IPS DF 6.9 (cell line): ENCODE measurements at regions not wholly inside any gene's neighbourhood (a gene's known extent, or its start where the extent isn't known, plus 50 kb on each side); places are given as distances from the start of the nearest gene placed in this dataset.
A peak's percentile ranks its signal among the peaks of the same experiment; 100 is the strongest.

Experiments
- DNase-seq: peaks from one replicate; pipeline ENCODE4 v3.0.0-alpha.2; 2013; ENCODE audit warnings: low read depth, low spot score
- H3K27ac ChIP-seq: one replicate; pipeline ENCODE4 v1.5.1; 2013; ENCODE audit warnings: low read length, control low read depth
- H3K27me3 ChIP-seq: 2 replicates; pipeline ENCODE4 v1.6.1; 2013; ENCODE audit warnings: mild to moderate bottlenecking, low read length; ENCODE audit not compliant: control insufficient read depth, insufficient read depth
- H3K36me3 ChIP-seq: 2 replicates; pipeline ENCODE4 v1.6.1; 2013; ENCODE audit warnings: low read length; ENCODE audit not compliant: control insufficient read depth, insufficient read depth
- H3K4me1 ChIP-seq: 2 replicates; pipeline ENCODE4 v1.6.1; 2013; ENCODE audit warnings: low read length; ENCODE audit not compliant: control insufficient read depth, insufficient read depth
- H3K4me3 ChIP-seq: 2 replicates; pipeline ENCODE4 v1.5.1; 2013; ENCODE audit warnings: mild to moderate bottlenecking, low read length
- H3K9me3 ChIP-seq: 2 replicates; pipeline ENCODE4 v1.6.1; 2013; ENCODE audit warnings: low read length, inconsistent platforms; ENCODE audit not compliant: control insufficient read depth, insufficient read depth
- WGBS: extraction: QIAGEN DNeasy Blood & Tissue Kit; methylation state at CpG from one replicate; pipeline ENCODE4 v1.1.7; 2013; ENCODE audit warnings: mixed read lengths, missing lambda C conversion rate; ENCODE audit not compliant: insufficient read length, insufficient coverage; 5-methylcytosine and 5-hydroxymethylcytosine counted together

- Histone ChIP-seq H3K4me3 (no peak overlapping the region), H3K27me3 (no peaks in the 10 kb centered on the region), H3K4me1 (no peaks in the 10 kb centered on the region), H3K36me3 (no peaks in the 10 kb centered on the region), H3K9me3 (no peaks in the 10 kb centered on the region), H3K27ac (no peak overlapping the region)
- DNase-seq, result no peak
- no CpG with 5 or more reads among the region's 1 CpG for WGBS
Measured at GRCh38 chr1:184906761-184907160, 67.5 kb downstream of the NIBAN1 start.

DNA sequence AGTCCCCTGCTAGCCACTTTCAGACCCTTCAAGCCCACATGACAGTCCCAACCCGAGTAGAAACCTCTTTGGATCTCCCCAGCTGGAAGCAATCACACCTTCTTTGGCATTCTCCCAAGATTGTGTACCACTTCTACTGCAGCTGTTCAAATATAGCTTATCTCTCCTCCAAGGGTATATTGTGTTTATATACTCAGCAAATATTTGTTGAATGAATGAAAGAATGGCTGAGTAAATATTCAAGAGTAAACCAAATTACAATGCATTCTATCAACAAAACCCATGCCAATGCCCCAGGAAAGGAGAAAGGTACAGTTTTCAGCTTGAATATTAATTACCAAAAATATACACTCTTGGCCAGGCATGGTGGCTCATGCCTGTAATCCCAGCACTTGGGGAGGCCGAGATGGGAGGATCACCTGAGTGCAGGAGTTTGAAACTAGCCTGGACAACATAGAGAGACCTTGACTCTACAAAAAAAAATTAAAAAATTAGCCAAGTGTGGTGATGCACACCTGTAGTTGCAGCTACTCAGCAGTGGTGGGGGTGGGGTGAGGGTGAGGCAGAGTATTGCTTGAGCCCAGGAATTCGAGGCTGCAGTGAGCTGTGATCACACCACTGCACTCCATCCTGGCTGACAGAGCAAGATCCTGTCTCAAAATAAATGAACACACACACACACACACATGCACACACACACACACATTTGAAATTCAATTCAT is 68.5 kb downstream of the NIBAN1 start:
- WGBS, result no CpG with 5 or more reads among the region's 3 CpGs
- Histone ChIP-seq H3K9me3 (no peaks in the 10 kb centered on the region), H3K27ac (no peak overlapping the region), H3K4me1 (no peaks in the 10 kb centered on the region), H3K27me3 (no peaks in the 10 kb centered on the region), H3K36me3 (no peaks in the 10 kb centered on the region), H3K4me3 (no peak overlapping the region)
- DNase-seq, result no peak

DNA sequence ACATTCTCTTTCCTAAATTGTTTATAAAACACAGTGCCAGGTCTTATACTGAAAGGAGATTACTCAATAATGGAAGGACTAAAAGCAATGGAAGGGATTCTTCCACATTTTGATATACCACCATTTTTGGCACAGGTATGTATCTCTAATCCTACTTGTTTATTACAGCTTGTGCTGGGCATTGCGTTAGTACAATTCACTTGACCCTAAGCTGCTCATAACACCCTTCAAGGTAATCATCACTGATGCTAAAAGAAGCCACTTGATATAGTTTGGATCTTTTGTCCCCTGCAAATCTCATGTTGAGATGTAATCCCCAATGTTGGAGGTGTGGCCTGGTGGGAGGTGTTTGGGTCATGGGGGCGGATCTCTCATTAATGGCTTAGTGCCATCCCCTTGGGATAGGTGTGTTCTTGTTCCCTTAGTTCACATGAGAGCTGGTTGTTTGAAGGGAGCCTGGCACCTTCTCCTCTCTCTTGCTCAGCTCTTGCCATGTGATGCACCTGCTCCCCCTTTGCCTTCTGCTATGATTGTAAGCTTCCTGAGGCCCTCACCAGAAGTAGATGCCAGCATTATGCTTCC is 71.1 kb downstream of the NIBAN1 start:
- DNase-seq, result no peak
- Histone ChIP-seq H3K27ac (no peak overlapping the region), H3K9me3 (no peaks in the 10 kb centered on the region), H3K4me1 (no peaks in the 10 kb centered on the region), H3K36me3 (no peaks in the 10 kb centered on the region), H3K27me3 (no peaks in the 10 kb centered on the region), H3K4me3 (no peak overlapping the region)
- no CpG with 5 or more reads among the region's 2 CpGs for WGBS

- Histone ChIP-seq H3K4me1 (no peaks in the 10 kb centered on the region), H3K27me3 (no peaks in the 10 kb centered on the region), H3K27ac (no peak overlapping the region), H3K9me3 (no peaks in the 10 kb centered on the region; the same call in 1 of the 2 replicates), H3K36me3 (no peaks in the 10 kb centered on the region), H3K4me3 (no peak overlapping the region)
- no CpG with 5 or more reads among the region's 4 CpGs for WGBS
- DNase-seq, result peak; percentile 18
Measured at GRCh38 chr1:184900507-184900906, 73.8 kb downstream of the NIBAN1 start.

DNA sequence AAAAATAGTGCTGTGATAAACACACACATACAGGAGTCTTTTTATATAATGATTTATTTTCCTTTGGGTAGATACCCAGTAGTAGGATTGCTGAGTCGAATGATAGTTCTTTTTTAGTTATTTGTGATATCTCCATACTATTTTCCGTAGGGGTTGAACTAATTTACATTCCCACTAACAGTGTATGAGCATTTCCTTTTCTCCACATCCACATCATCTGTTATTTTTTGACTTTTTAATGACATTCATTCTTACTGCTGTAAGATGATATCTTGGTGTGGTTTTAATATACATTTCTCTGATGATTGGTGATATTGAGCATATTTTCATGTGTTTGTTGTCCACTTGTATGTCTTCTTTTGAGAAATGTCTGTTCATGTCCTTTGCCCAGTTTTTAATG is 78.3 kb downstream of the NIBAN1 start:
- Histone ChIP-seq H3K27ac (no peak overlapping the region), H3K36me3 (no peaks in the 10 kb centered on the region), H3K4me1 (no peaks in the 10 kb centered on the region), H3K9me3 (no peaks in the 10 kb centered on the region; the same call in 1 of the 2 replicates), H3K4me3 (no peak overlapping the region), H3K27me3 (no peaks in the 10 kb centered on the region)
- no CpG with 5 or more reads among the region's 2 CpGs for WGBS
- DNase-seq, result no peak

GRCh38 chr1:184895086-184895485 is 79.2 kb downstream of the NIBAN1 start:
- H3K4me1 ChIP-seq, result no peaks in the 10 kb centered on the region
- no peaks in the 10 kb centered on the region for H3K27me3 ChIP-seq
- no peak overlapping the region for H3K27ac ChIP-seq
- no peaks in the 10 kb centered on the region; the same call in 1 of the 2 replicates for H3K9me3 ChIP-seq
- H3K4me3 ChIP-seq, result no peak overlapping the region
- no peak for DNase-seq
- no CpG with 5 or more reads among the region's 2 CpGs for WGBS
- H3K36me3 ChIP-seq, result no peaks in the 10 kb centered on the region

DNA sequence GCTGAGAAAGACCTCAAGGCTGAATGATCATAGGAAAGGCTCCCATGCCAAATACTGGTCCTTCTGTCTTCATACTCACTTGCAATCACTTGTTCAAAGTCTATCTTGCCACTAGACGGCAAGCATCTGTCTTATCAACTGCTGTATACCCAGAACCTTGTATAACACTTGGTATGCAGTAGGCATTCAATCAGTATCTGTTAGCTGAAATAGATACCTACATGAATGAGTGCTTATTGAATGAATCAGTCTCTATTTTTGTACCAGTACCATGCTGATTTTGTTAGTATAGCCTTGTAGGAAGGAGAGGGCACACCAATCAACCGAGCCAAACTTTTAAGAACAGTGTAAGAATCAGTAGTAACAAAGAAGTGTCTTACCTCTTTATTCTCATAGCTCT is 80.6 kb downstream of the NIBAN1 start:
- H3K36me3 ChIP-seq, result no peaks in the 10 kb centered on the region
- H3K4me1 ChIP-seq, result no peaks in the 10 kb centered on the region
- no peaks in the 10 kb centered on the region; the same call in 1 of the 2 replicates for H3K9me3 ChIP-seq
- no peak overlapping the region for H3K4me3 ChIP-seq
- H3K27me3 ChIP-seq, result no peaks in the 10 kb centered on the region
- no CpG with 5 or more reads among the region's 2 CpGs for WGBS
- no peak overlapping the region for H3K27ac ChIP-seq
- DNase-seq, result no peak

DNA sequence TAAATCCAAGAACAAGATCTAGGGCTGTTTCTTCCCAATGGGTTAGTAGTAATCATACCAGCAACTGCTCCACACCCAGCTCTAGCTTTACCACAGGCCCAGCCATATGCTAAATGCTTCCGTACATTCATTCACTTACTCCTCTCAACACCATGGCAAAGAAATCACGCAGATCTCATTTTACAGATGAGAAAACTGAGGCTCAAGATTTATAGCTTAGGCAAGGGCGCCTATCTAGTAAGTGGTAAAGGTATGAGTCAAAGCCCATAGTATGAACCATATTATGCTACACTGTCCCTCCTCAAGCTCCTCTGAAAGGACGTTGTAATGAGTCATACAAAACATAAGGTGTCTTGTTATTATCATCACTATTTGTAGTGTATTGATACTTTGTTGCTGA is 82.2 kb downstream of the NIBAN1 start:
- no peaks in the 10 kb centered on the region for H3K4me1 ChIP-seq

GRCh38 chr1:184891440-184891839 is 82.9 kb downstream of the NIBAN1 start:
- no peaks in the 10 kb centered on the region for H3K36me3 ChIP-seq
- no peaks in the 10 kb centered on the region for H3K9me3 ChIP-seq
- DNase-seq, result no peak
- no peak overlapping the region for H3K27ac ChIP-seq
- H3K27me3 ChIP-seq, result no peaks in the 10 kb centered on the region
- no peak overlapping the region for H3K4me3 ChIP-seq
- H3K4me1 ChIP-seq, result no peaks in the 10 kb centered on the region

More for the DNA sequence above, 82.2 kb downstream of the NIBAN1 start:
- no peak for DNase-seq
- no peak overlapping the region for H3K4me3 ChIP-seq
- no peaks in the 10 kb centered on the region for H3K27me3 ChIP-seq
- no peak overlapping the region for H3K27ac ChIP-seq
- WGBS, result no CpG with 5 or more reads among the region's 4 CpGs
- H3K36me3 ChIP-seq, result no peaks in the 10 kb centered on the region
- H3K9me3 ChIP-seq, result no peaks in the 10 kb centered on the region; the same call in 1 of the 2 replicates

DNA sequence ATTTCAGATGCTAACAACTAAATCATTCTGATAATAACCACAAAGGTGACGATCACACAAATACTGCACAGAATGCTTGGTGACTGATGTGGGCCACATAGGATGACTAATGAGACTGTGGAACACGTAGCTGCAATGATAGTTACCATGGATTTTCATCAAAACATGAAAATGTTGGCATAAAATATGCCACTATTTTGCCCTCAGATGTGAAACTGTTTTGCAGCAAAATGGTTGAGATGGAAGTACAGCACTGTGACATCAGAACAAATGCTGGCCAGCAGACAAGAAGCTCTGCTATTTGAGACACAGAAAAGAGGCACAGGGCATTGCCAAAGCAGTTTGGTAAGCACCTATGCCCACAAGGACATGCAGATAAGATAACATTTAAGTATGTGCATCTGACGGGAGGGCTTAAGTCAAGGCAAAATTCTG is 83.8 kb downstream of the NIBAN1 start:
- H3K27ac ChIP-seq, result no peak overlapping the region
- WGBS, result no CpG with 5 or more reads among the region's 3 CpGs
- H3K4me3 ChIP-seq, result no peak overlapping the region

GRCh38 chr1:184889902-184890301 is 84.4 kb downstream of the NIBAN1 start:
- DNase-seq, result no peak
- no CpG with 5 or more reads among the region's 3 CpGs for whole genome bisulfite sequencing
- no peak overlapping the region for H3K27ac ChIP-seq

More for the DNA sequence above, 83.8 kb downstream of the NIBAN1 start:
- no peaks in the 10 kb centered on the region for H3K36me3 ChIP-seq
- no peaks in the 10 kb centered on the region for H3K27me3 ChIP-seq
- no peaks in the 10 kb centered on the region for H3K9me3 ChIP-seq
- no peaks in the 10 kb centered on the region for H3K4me1 ChIP-seq
- DNase-seq, result no peak

More at GRCh38 chr1:184889902-184890301, 84.4 kb downstream of the NIBAN1 start:
- Histone ChIP-seq H3K27me3 (no peaks in the 10 kb centered on the region), H3K9me3 (no peaks in the 10 kb centered on the region), H3K4me1 (no peaks in the 10 kb centered on the region), H3K4me3 (no peak overlapping the region), H3K36me3 (no peaks in the 10 kb centered on the region)
